IMR-90 (cell line): ENCODE measurements at regions not wholly inside any gene's neighbourhood (a gene's known extent, or its start where the extent isn't known, plus 50 kb on each side); places are given as distances from the start of the nearest gene placed in this dataset.

Experiments
- ATAC-seq: fragments of 200-7000 bp; cut with Tn5 transposase; 2 replicates; pipeline ENCODE4 v1.9.1; 2020; ENCODE audit warnings: low read depth, mild to moderate bottlenecking, moderate library complexity
- BruUV-seq: library from RNA; stranded (reverse); fragments of 400-500 nt; replicated peaks from 2 replicates; lab custom pipeline; 2021; lab: Mats Ljungman, UMichigan
- CTCF ChIA-PET: fragments of 300-600 bp; formaldehyde crosslinking; extraction: SDS; loops from one replicate; lab custom pipeline; 2021; ENCODE audit warnings: antibody characterized with exemption; lab: Yijun Ruan, JAX
- POLR2A ChIA-PET: fragments of 300-600 bp; sonication (Branson Sonifier 250); formaldehyde crosslinking; loops from one replicate; lab custom pipeline; 2022; ENCODE audit warnings: antibody characterized with exemption; ENCODE audit not compliant: unreplicated experiment; lab: Charles Lee
- DNase-seq: peaks from one replicate; pipeline ENCODE4 v3.0.0; 2013
- H2AFZ ChIP-seq: replicated peaks from 2 replicates; pipeline ENCODE3; 2013; ENCODE audit warnings: low read length, mild to moderate bottlenecking; ENCODE audit not compliant: poor library complexity
- H2AK5ac ChIP-seq: 2 replicates; pipeline ENCODE4 v1.6.1; 2013; ENCODE audit warnings: low read depth, low read length, inconsistent platforms
- H2AK9ac ChIP-seq: replicated peaks from 2 replicates; pipeline ENCODE3; 2013; ENCODE audit warnings: mild to moderate bottlenecking, low read depth, low read length, moderate library complexity; ENCODE audit not compliant: poor library complexity
- H2BK120ac ChIP-seq: 2 replicates; pipeline ENCODE4 v1.6.1; 2013; ENCODE audit warnings: low read depth, low read length, inconsistent platforms
- H2BK15ac ChIP-seq: 3 replicates; pipeline ENCODE4 v1.6.1; 2013; ENCODE audit warnings: low read depth, low read length, inconsistent platforms
- H2BK20ac ChIP-seq: 2 replicates; pipeline ENCODE4 v1.6.1; 2013; ENCODE audit warnings: low read depth, mild to moderate bottlenecking, inconsistent platforms, low read length, moderate library complexity
- H2BK5ac ChIP-seq: 2 replicates; pipeline ENCODE4 v1.6.1; 2013; ENCODE audit warnings: mild to moderate bottlenecking, low read depth, low read length, inconsistent platforms; ENCODE audit not compliant: poor library complexity, severe bottlenecking
- H3K14ac ChIP-seq: replicated peaks from 2 replicates; pipeline ENCODE4 v1.6.1; 2013; ENCODE audit warnings: low read depth, low read length, inconsistent platforms
- H3K18ac ChIP-seq: 2 replicates; pipeline ENCODE4 v1.6.1; 2013; ENCODE audit warnings: low read depth, low read length, control low read depth
- H3K23ac ChIP-seq: 2 replicates; pipeline ENCODE4 v1.6.1; 2013; ENCODE audit warnings: low read depth, low read length, inconsistent platforms
- H3K27ac ChIP-seq: 2 replicates; pipeline ENCODE4 v1.5.1; 2013; ENCODE audit warnings: mild to moderate bottlenecking, control low read depth, low read length; ENCODE audit not compliant: insufficient read depth
- H3K27me3 ChIP-seq: 2 replicates; pipeline ENCODE4 v1.6.1; 2013; ENCODE audit warnings: low read length; ENCODE audit not compliant: control insufficient read depth, insufficient read depth
- H3K36me3 ChIP-seq: 2 replicates; pipeline ENCODE4 v1.6.1; 2013; ENCODE audit warnings: low read length, mixed read lengths; ENCODE audit not compliant: control insufficient read depth, insufficient read depth
- H3K4ac ChIP-seq: 2 replicates; pipeline ENCODE4 v1.6.1; 2013; ENCODE audit warnings: low read depth, low read length, inconsistent platforms
- H3K4me1 ChIP-seq: 2 replicates; pipeline ENCODE4 v1.6.1; 2013; ENCODE audit warnings: low read length, mixed read lengths; ENCODE audit not compliant: control insufficient read depth, insufficient read depth
- H3K4me2 ChIP-seq: 2 replicates; pipeline ENCODE4 v1.6.1; 2013; ENCODE audit warnings: low read depth, mild to moderate bottlenecking, control low read depth, low read length, moderate library complexity
- H3K4me3 ChIP-seq: 2 replicates; pipeline ENCODE4 v1.5.1; 2013; ENCODE audit warnings: low read depth, mild to moderate bottlenecking, control low read depth, low read length, moderate library complexity; ENCODE audit not compliant: insufficient read depth
- H3K56ac ChIP-seq: 2 replicates; pipeline ENCODE4 v1.6.1; 2013; ENCODE audit warnings: low read length, inconsistent platforms; ENCODE audit not compliant: insufficient read depth; ENCODE audit errors: extremely low read depth
- H3K79me1 ChIP-seq, 2 experiments: 2 replicates each; pipeline ENCODE4 v1.6.1; 2013; ENCODE audit warnings: low read length in 2 of 2, inconsistent platforms in 1 of 2, low read depth in 1 of 2
- H3K9ac ChIP-seq: 2 replicates; pipeline ENCODE4 v1.6.1; 2013; ENCODE audit warnings: low read depth, low read length, control low read depth
- H3K9me1 ChIP-seq: 2 replicates; pipeline ENCODE4 v1.6.1; 2013; ENCODE audit warnings: low read length, inconsistent platforms; ENCODE audit not compliant: insufficient read depth
- H3K9me3 ChIP-seq: 2 replicates; pipeline ENCODE4 v1.6.1; 2013; ENCODE audit warnings: low read length; ENCODE audit not compliant: control insufficient read depth, insufficient read depth
- H4K20me1 ChIP-seq: 2 replicates; pipeline ENCODE4 v1.6.1; 2013; ENCODE audit warnings: low read length, inconsistent platforms; ENCODE audit not compliant: insufficient read depth
- H4K5ac ChIP-seq: 2 replicates; pipeline ENCODE4 v1.6.1; 2013; ENCODE audit warnings: mild to moderate bottlenecking, low read depth, low read length, control low read depth
- H4K8ac ChIP-seq, 2 experiments: 2 replicates each; pipeline ENCODE4 v1.6.1; 2013; ENCODE audit warnings: low read depth in 2 of 2, low read length in 2 of 2, control low read depth in 1 of 2, inconsistent platforms in 1 of 2
- H4K91ac ChIP-seq: 2 replicates; pipeline ENCODE4 v1.6.1; 2013; ENCODE audit warnings: low read depth, low read length, inconsistent platforms; ENCODE audit not compliant: insufficient read depth
- BHLHE40 ChIP-seq: fragments of 150-350 bp; IDR thresholded peaks from 2 replicates; pipeline ENCODE4 v1.6.1; 2016; ENCODE audit warnings: mild to moderate bottlenecking, low read depth, low read length
- CEBPB ChIP-seq: IDR thresholded peaks from 2 replicates; pipeline ENCODE4 v1.6.1; 2012; ENCODE audit warnings: low read depth, low read length, improper control_type of control experiment
- CHD1 ChIP-seq: IDR thresholded peaks from 2 replicates; pipeline ENCODE4 v1.6.1; 2012; ENCODE audit warnings: low read depth, low read length, improper control_type of control experiment
- FOS ChIP-seq: fragments of 150-350 bp; IDR thresholded peaks from 2 replicates; pipeline ENCODE4 v1.6.1; 2016; ENCODE audit warnings: low read depth, low read length
- MAFK ChIP-seq: IDR thresholded peaks from 2 replicates; pipeline ENCODE4 v1.6.1; 2012; ENCODE audit warnings: low read depth, low read length, improper control_type of control experiment
- MAZ ChIP-seq: IDR thresholded peaks from 2 replicates; pipeline ENCODE4 v1.6.1; 2012; ENCODE audit warnings: low read depth, mild to moderate bottlenecking, low read length, improper control_type of control experiment, moderate library complexity, borderline replicate concordance
- MXI1 ChIP-seq: IDR thresholded peaks from 2 replicates; pipeline ENCODE4 v1.6.1; 2012; ENCODE audit warnings: low read depth, mild to moderate bottlenecking, low read length, moderate library complexity, borderline replicate concordance
- NFE2L2 ChIP-seq: fragments of 150-350 bp; IDR thresholded peaks from 2 replicates; pipeline ENCODE4 v1.6.1; 2016; ENCODE audit warnings: low read depth, mild to moderate bottlenecking, low read length
- POLR2A ChIP-seq: IDR thresholded peaks from 2 replicates; pipeline ENCODE4 v1.6.1; 2012; ENCODE audit warnings: mild to moderate bottlenecking, low read depth, low read length
- RAD21 ChIP-seq: IDR thresholded peaks from 2 replicates; pipeline ENCODE4 v1.6.1; 2012; ENCODE audit warnings: low read length, improper control_type of control experiment
- RCOR1 ChIP-seq: IDR thresholded peaks from 2 replicates; pipeline ENCODE4 v1.6.1; 2012; ENCODE audit warnings: mild to moderate bottlenecking, low read length, improper control_type of control experiment; ENCODE audit not compliant: insufficient replicate concordance
- RFX5 ChIP-seq: IDR thresholded peaks from 2 replicates; pipeline ENCODE4 v1.8.0; 2012; ENCODE audit warnings: low read depth, mild to moderate bottlenecking, low read length, moderate library complexity
- SMC3 ChIP-seq: fragments of 150-350 bp; IDR thresholded peaks from 2 replicates; pipeline ENCODE4 v1.6.1; 2016; ENCODE audit warnings: low read depth, mild to moderate bottlenecking, antibody characterized with exemption, low read length, moderate library complexity
- WGBS, 2 experiments: methylation state at CpG; one replicate each; pipeline versions ENCODE4 v1.1.5 to v1.1.7; 2013; ENCODE audit warnings: missing lambda C conversion rate in 2 of 2; ENCODE audit not compliant: insufficient read length in 1 of 2; ENCODE audit errors: extremely low coverage in 2 of 2; 5-methylcytosine and 5-hydroxymethylcytosine counted together
- dilution Hi-C: fragments of 300-500 bp; cut with HindIII; formaldehyde crosslinking; loops from one replicate; pipeline ENCODE4 v1.14.3; 2018; ENCODE audit warnings: low sequenced_read_pairs; ENCODE audit not compliant: unreplicated experiment
- in situ Hi-C: fragments of 300-500 bp; cut with MboI; formaldehyde crosslinking; loops from 3 replicates; pipeline ENCODE4 v1.14.3; 2019; ENCODE audit warnings: low sequenced_read_pairs, inconsistent platforms, mixed read lengths
- intact Hi-C: fragments of 100-400 bp; cut with micrococcal nuclease; formaldehyde crosslinking; loops from 2 replicates; pipeline ENCODE4 v1.10.0; 2022
- TF ChIP-seq, protein P1 (sequence below): conservative IDR thresholded peaks from 2 replicates; pipeline ENCODE4 v1.5.1; 2012; ENCODE audit warnings: mild to moderate bottlenecking, low read depth, low read length, improper control_type of control experiment
- TF ChIP-seq, protein P2 (sequence below): fragments of 150-350 bp; IDR thresholded peaks from 2 replicates; pipeline ENCODE4 v1.6.1; 2016; ENCODE audit warnings: low read depth, mild to moderate bottlenecking, low read length, moderate library complexity, borderline replicate concordance
- TF ChIP-seq, protein P3 (sequence below): fragments of 150-350 bp; IDR thresholded peaks from 2 replicates; pipeline ENCODE4 v1.6.1; 2017; ENCODE audit warnings: mild to moderate bottlenecking, antibody characterized with exemption, low read length, low read depth

DNA sequence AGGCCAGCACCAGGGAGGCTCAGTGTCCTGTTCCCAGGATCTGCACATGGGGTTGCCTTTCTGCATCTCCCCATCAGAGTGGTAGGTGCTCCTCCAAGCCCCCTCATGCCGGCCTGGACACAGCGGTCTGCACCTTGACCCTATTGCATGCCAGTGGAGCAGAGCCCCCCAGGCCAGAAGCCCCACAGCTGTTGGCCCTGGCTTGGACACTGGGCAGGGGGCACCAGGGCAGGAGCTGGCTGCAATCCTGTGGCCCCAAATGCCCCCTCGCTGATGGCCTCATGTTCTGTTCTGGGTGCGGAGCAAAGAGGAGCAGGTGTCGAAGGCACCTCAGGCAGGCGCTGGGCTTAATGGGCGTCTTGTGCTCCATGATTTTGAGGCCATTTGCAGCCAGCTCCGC, 62.7 kb downstream of the CCDC74A start:
- Histone ChIP-seq H3K4me2 (no peak overlapping the region), H3K18ac (no peak overlapping the region), H2AFZ (no peak overlapping the region), H3K4me3 (no peak overlapping the region), H3K79me1 (no peaks in the 10 kb centered on the region), H3K56ac (no peak overlapping the region), H3K4ac (no peak overlapping the region), H3K36me3 (no peaks in the 10 kb centered on the region), H4K20me1 (no peaks in the 10 kb centered on the region), H3K4me1 (no peaks in the 10 kb centered on the region), H2AK9ac (no peak overlapping the region), H4K5ac (no peak overlapping the region), H2BK120ac (no peak overlapping the region), H3K14ac (no peak overlapping the region), H3K9me3 (no peaks in the 10 kb centered on the region), H4K91ac (no peak overlapping the region), H4K8ac (no peak overlapping the region), H2BK15ac (no peak overlapping the region), H3K23ac (no peak overlapping the region), H2BK20ac (no peak overlapping the region), H3K9ac (no peak overlapping the region), H2BK5ac (no peak overlapping the region), H3K27me3 (peaks cover 2% of the 10 kb centered on the region; the same call in 1 of the 2 replicates), H3K9me1 (no peaks in the 10 kb centered on the region), H3K27ac (no peak overlapping the region), H2AK5ac (no peak overlapping the region)
- ChIA-PET POLR2A (no interaction called here), CTCF (no interaction called here)
- intact Hi-C loops (no loop called here), dilution Hi-C loops (no loop called here), in situ Hi-C loops (no loop called here)
- WGBS, 2 experiments = 91% methylated on average over 5 of the region's 8 CpGs; no CpG with 5 or more reads in 1 of the 2 experiments
- ATAC-seq = no peak
- TF ChIP-seq MAZ = no peak
- TF ChIP-seq NFE2L2 = no peak
- TF ChIP-seq, protein P1, sequence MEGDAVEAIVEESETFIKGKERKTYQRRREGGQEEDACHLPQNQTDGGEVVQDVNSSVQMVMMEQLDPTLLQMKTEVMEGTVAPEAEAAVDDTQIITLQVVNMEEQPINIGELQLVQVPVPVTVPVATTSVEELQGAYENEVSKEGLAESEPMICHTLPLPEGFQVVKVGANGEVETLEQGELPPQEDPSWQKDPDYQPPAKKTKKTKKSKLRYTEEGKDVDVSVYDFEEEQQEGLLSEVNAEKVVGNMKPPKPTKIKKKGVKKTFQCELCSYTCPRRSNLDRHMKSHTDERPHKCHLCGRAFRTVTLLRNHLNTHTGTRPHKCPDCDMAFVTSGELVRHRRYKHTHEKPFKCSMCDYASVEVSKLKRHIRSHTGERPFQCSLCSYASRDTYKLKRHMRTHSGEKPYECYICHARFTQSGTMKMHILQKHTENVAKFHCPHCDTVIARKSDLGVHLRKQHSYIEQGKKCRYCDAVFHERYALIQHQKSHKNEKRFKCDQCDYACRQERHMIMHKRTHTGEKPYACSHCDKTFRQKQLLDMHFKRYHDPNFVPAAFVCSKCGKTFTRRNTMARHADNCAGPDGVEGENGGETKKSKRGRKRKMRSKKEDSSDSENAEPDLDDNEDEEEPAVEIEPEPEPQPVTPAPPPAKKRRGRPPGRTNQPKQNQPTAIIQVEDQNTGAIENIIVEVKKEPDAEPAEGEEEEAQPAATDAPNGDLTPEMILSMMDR = no peak
- TF ChIP-seq RAD21 = no peak
- TF ChIP-seq, protein P2, sequence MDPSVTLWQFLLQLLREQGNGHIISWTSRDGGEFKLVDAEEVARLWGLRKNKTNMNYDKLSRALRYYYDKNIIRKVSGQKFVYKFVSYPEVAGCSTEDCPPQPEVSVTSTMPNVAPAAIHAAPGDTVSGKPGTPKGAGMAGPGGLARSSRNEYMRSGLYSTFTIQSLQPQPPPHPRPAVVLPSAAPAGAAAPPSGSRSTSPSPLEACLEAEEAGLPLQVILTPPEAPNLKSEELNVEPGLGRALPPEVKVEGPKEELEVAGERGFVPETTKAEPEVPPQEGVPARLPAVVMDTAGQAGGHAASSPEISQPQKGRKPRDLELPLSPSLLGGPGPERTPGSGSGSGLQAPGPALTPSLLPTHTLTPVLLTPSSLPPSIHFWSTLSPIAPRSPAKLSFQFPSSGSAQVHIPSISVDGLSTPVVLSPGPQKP = no peak
- no peak for TF ChIP-seq MXI1
- TF ChIP-seq POLR2A = no peak
- TF ChIP-seq MAFK = no peak
- TF ChIP-seq CEBPB = no peak
- TF ChIP-seq, protein P3, sequence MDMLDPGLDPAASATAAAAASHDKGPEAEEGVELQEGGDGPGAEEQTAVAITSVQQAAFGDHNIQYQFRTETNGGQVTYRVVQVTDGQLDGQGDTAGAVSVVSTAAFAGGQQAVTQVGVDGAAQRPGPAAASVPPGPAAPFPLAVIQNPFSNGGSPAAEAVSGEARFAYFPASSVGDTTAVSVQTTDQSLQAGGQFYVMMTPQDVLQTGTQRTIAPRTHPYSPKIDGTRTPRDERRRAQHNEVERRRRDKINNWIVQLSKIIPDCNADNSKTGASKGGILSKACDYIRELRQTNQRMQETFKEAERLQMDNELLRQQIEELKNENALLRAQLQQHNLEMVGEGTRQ = no peak
- TF ChIP-seq CHD1 = no peak
- TF ChIP-seq FOS = no peak
- no peak for TF ChIP-seq SMC3
- no peak for TF ChIP-seq RCOR1
- TF ChIP-seq BHLHE40 = no peak
- no peak for TF ChIP-seq RFX5
- no TSS peak for BruUV-seq
- no peak for DNase-seq
